ENCODE measurements at regions not wholly inside any gene's neighbourhood (a gene's known extent, or its start where the extent isn't known, plus 50 kb on each side); places are given as distances from the start of the nearest gene placed in this dataset.

- DNase-seq (ENCODE audit: low spot score), result no peak
These were observed 825.9 kb upstream of the GRAMD2B start for GRCh38 chr5:125597338-125597737.

DNA sequence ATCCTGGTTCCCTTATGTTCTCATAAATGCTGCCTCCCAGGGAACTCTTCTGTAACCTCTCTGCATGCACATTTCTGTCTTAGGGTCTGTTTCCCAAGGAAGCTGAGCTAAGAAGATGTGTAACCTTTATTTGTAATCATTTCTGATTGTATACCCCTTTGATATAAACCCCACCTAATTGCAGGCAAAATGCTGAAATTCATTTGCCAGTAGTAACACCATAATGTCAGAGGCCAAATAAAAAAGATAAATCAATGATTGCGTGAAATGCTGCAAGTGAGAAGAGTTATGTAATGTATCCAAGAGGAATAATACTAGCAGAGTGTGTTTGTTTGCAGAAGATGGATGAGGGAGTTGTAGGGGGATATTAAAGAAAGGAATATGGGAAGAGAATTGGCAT lies 822.6 kb upstream of the GRAMD2B start:
- no peak for DNase-seq (ENCODE audit: low spot score)

- no peak for DNase-seq (ENCODE audit: low spot score)
These were observed 821.0 kb upstream of the GRAMD2B start for GRCh38 chr5:125602184-125602583.

- DNase-seq (ENCODE audit: low spot score), result no peak
These were observed 819.9 kb upstream of the GRAMD2B start for GRCh38 chr5:125603321-125603720.

DNA sequence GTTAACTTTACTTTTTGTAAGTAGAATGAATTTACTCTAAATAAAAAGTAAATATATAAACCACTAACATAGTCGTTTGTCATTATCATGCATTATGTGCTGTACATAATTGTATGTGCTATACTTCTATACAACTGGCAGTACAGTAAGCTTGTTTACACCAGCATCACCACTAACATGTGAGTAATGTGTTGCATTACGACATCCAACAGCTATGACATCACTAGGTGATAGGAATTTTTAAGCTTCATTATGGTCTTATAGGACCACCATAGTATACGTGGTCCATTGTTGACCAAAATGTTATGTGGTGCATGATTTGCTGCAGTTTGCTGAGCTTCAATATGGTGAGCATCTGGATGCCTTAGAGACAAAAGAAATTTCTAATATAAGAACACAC lies 819.1 kb upstream of the GRAMD2B start:
- DNase-seq (ENCODE audit: low spot score), result no peak

- DNase-seq (ENCODE audit: low spot score), result no peak
These were observed 816.2 kb upstream of the GRAMD2B start for GRCh38 chr5:125607018-125607417.

DNA sequence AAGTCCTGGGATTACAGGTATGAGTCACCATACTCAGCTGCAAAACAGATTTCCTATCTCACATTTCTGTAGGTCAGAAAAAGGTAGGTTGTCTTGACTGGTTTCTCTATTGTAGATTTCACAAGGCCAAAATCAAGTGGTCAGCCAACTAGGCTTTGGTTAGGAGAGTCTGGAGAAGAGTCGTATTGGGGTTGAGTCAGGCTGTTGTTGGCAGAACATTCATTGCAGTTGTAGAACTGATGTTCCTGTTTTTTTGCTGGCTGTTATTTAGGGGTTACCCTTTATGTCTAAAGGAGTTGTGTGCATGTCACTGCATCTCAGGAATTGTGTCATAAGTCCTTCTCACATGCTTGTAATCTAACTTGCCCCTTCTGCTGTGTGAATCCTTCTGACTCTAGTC lies 814.2 kb upstream of the GRAMD2B start:
- DNase-seq (ENCODE audit: low spot score), result no peak

DNA sequence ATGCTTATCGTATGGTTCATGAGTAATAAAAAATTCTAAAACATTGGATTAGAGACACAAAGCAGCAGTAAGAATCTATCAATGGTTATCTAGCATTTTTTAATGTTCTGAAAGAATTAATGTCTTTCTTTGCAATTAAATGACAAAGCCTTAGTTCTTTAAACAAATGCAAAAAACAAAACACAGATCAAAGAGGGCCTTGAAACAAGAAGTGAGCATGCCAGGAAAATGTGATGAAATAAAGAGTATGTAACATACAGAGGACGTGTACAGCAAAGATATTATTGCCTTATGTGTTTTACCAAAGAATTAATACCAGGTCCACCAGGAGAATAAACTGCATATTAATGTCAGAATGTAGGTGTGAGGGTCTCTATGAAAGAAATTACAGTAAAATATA lies 812.3 kb upstream of the GRAMD2B start:
- DNase-seq (ENCODE audit: low spot score), result no peak

GRCh38 chr5:125611541-125611940 lies 811.7 kb upstream of the GRAMD2B start:
- no peak for DNase-seq (ENCODE audit: low spot score)

GRCh38 chr5:125612181-125612721 lies 811.0 kb upstream of the GRAMD2B start:
- DNase-seq (ENCODE audit: low spot score), result no peak

GRCh38 chr5:125612776-125613175 lies 810.4 kb upstream of the GRAMD2B start:
- no peak for DNase-seq (ENCODE audit: low spot score)

- DNase-seq (ENCODE audit: low spot score), result no peak
These were observed 793.0 kb upstream of the GRAMD2B start for GRCh38 chr5:125630237-125630636.

DNA sequence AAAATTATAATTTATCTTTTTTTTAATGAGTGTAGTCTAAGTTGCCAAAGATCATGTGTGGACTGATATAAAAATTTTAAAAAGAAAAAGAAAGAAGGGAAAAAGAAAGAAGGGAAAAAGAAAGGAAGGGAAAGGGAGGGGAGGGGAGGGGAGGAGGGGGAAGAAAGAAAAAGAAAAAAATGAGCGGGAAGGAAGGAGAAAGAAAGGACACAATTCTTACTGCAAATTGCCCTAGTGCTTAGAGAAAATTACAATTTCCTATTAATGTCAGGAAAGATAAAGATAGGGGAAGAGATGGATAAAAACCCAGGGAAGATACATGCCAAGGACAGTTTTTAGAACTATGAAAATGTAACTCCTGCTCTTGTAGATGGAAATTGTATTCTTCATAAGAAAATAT lies 789.7 kb upstream of the GRAMD2B start:
- no peak for DNase-seq (ENCODE audit: low spot score)

- no peak for DNase-seq (ENCODE audit: low spot score)
These were observed 788.9 kb upstream of the GRAMD2B start for GRCh38 chr5:125634216-125634835.

DNA sequence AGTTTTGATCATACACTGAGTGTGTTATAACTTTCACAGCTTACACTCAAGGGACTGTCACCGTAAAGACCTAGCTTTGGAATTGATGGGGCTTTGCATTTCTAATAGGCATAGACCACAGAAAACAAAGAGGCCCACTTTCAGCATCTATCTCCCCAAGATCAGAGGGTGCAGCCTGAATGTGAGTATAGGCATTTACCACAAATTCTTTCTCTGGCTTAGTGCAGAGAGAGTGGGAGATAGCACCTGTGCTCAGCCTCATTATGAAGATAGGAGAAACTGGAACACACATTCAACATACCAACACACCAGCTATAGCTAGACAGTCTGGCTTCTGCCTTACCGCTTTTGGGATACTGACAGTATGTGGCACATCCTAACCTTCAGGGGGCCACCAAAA lies 783.4 kb upstream of the GRAMD2B start:
- no peak for DNase-seq (ENCODE audit: low spot score)

- DNase-seq (ENCODE audit: low spot score), result no peak
These were observed 770.4 kb upstream of the GRAMD2B start for GRCh38 chr5:125652761-125653160.

- no peak for DNase-seq (ENCODE audit: low spot score)
These were observed 768.8 kb upstream of the GRAMD2B start for GRCh38 chr5:125654392-125654791.

GRCh38 chr5:125655156-125655555 lies 768.1 kb upstream of the GRAMD2B start:
- DNase-seq (ENCODE audit: low spot score), result no peak

DNA sequence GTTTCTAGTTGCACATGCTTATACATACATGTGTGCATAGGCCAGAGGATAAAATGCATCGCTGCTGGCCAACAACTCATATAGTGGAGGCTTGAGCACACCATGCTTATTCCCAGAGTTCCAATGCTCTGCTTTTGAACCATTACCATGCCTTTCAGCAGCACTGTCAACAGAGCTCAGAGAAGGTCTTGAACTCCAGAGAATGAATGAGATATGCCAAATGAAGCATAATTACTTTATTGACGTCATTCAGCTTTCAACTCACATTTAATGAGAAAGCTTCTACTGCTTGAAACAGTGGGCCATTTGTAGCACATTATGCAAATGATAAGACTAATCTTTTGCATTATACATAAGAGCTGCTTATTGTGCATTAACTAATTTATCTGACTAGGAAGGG lies 765.3 kb upstream of the GRAMD2B start:
- no peak for DNase-seq (ENCODE audit: low spot score)

- no peak for DNase-seq (ENCODE audit: low spot score)
These were observed 763.7 kb upstream of the GRAMD2B start for GRCh38 chr5:125659316-125660023.

DNA sequence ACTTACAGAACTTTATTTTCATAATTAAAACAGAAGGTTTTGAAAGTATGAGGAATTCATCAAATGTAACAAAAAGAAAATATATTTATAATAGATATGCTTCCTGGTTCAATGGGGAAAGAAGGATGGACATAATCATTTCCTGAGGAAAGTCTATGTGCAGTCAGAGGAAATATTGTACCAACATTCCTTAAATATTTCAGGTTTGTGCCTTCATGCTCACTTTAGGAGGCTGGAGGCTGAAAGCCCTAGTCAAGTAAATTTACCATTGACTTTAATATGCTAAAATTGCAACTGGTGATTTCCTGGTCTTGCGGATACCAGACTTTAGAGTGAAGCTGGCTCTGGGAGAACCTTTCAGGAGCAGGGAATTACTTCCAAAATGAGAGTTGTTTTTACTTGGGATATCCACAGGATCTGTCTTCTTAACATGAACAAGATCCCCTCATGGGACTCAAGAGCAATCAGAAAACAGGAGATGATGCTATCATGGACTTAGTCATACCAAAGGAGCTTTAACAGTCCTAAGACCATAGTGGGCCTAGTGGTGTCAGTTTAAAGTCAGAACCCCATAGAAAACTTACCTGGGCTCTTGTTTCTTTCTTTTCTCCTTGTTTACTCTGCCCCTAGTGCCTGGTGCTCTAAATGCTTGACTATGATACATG lies 762.8 kb upstream of the GRAMD2B start:
- no peak for DNase-seq (ENCODE audit: low spot score)

DNA sequence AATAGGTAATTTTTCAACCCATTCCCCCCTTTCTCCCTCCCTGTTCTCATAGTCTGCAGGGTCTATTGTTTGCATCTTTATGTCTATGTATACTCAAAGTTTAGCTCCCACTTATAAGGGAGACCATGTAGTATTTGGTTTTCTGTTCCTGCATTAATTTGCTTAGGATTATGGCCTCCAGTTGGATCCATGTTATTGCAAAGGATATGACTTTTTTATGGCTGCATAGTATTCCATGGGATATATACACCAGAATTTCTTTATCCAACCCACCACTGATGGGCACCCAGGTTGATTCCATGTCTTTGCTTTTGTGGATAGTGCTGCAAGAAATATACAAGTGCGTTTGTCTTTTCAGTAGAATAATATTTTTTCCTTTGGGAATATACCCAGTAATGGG lies 761.6 kb upstream of the GRAMD2B start:
- no peak for DNase-seq (ENCODE audit: low spot score)

GRCh38 chr5:125668884-125669283 lies 754.3 kb upstream of the GRAMD2B start:
- DNase-seq (ENCODE audit: low spot score), result no peak
